GM21423 (cell line): ENCODE measurements at regions not wholly inside any gene's neighbourhood (a gene's known extent, or its start where the extent isn't known, plus 50 kb on each side); places are given as distances from the start of the nearest gene placed in this dataset.
"Not testable (repeated sequence)": the region's sequence is repeated elsewhere in the genome, so short reads cannot be mapped to it uniquely, and the experiment has no call there.

Experiments used
- ATAC-seq: cut with Tn5 transposase; IDR thresholded peaks from one replicate; pipeline ENCODE4 v1.9.1; 2021; ENCODE audit warnings: mild to moderate bottlenecking, moderate library complexity; ENCODE audit not compliant: unreplicated experiment

- no peak for ATAC-seq
Observed at GRCh38 chr3:28028554-28028953, 212.9 kb upstream of the CMC1 start.

- no peak for ATAC-seq
Observed at GRCh38 chr3:28033059-28033784, 208.2 kb upstream of the CMC1 start.

GRCh38 chr3:28036599-28037575 lies 204.5 kb upstream of the CMC1 start:
- ATAC-seq, result peak; percentile 54

DNA sequence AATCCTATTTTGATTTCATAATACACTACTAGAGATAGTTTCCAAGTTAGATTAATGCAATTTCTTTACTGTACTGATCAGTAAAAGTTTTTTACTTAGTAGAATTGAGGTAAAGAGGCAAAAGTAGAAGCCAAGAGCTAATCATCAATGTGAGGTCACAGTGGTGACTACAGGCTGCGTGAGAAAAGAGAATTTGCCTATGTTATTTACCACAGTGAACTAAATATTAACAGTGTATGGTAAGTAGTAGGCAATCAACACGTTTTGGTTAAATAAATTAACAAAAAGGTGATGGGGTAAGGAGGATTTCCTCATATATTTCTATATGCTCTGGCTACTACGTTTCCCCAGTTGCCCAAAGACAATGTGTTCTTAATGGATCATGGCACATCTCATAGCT lies 202.2 kb upstream of the CMC1 start:
- peak; percentile 45 for ATAC-seq

- no peak for ATAC-seq
Observed at GRCh38 chr3:28039829-28040228, 201.6 kb upstream of the CMC1 start.

DNA sequence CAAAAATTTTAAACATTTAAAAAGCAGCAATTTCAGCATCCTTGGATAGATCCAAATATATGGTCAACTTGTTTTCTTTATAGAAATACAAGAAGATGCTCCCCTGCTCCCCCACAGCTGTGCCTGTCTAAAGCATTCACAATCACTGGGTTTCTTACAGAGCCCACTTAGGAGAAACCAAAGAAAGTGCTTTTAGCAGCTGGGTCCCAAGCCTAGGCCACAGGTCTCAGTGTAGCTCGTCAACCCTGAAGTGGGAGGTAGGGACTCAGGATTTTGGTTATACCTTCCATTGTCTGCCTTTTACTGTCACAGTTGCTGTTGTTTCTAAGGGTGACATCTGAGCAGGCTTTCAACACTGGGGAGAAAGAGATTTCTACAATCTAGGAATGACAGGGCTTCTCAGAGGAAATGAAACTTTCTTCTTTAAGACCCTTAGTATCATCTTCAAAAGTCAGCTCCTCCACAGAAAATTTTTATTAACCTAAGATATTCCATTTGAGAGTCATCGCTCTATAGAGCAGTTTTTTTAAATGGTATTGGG lies 199.3 kb upstream of the CMC1 start:
- ATAC-seq, result peak; percentile 64

DNA sequence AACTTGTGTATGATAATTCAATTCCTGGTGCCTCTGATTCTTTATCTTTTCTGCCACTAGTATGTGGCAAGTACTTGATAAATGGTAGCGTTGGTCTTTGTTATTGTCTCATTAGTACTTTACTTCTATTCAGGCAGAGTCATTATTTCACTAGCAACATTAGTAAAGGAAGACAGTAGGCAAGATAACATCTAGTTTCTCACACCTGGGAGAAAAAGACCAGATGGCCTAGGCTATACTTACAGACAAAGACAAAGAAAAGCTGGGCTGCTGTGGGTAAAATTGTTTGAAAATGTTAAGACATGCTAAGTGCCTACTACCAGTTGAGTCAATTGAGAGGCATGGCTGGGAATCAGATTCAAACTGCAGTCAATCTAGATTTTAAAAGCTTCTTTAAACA lies 198.7 kb upstream of the CMC1 start:
- peak; percentile 19 for ATAC-seq

- no peak for ATAC-seq
Observed at GRCh38 chr3:28050120-28050519, 191.3 kb upstream of the CMC1 start.

DNA sequence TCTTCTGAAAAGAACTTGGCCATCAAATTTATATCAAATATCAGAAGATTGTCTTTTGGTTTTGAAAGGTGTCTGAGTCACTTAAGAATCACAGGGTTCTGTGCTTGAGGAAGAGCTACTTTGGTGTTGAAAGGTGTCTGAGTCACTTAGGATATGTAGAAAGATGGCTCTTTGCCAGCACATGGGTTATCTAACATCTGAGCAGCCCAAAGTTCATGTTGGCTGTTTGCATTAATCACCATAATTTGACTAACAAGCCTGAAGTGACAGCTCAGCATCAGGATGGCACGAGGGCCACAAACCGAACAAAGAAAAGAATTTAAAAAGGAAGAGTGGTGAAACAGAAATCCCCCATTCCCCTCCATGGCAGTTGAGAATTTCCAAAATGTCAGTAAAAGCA lies 190.5 kb upstream of the CMC1 start:
- ATAC-seq, result no peak

DNA sequence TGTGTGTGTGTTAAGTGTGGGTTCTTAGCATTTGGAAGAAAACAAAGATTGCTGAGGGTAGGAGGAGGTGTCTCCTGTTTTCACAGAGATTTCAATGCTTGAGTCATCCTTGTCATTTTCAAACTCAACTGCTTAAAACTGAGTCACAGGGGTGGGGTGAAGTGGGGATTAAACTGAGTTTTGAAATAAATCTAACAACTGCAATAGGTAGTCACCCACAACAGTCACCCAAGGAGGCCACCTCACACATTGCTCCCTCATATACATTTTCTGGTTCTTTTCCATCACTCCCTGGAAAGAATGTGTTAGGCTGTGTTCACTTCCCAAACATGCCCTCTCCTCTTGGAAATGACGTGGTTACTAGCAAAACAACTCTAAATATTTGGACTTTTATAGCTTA lies 187.7 kb upstream of the CMC1 start:
- no peak for ATAC-seq

GRCh38 chr3:28056806-28057205 lies 184.6 kb upstream of the CMC1 start:
- no peak for ATAC-seq

DNA sequence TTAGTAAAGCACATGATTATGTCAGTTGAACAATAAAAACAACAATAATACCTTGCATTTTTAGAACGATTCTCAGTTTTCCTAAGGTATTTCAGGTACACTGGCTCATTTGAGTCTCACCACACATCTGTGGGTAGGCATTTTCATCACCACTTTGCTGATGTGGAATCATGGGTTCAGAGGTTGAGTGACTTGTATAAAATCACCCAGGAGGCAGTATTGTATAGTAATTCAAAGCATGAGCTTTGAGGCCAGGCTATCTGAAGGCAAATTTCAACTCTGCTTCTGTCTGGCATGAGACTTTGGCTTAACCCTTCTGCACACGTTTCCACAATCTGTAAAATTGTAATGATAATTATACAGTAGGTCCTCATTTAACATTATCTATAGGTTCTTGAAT lies 183.9 kb upstream of the CMC1 start:
- no peak for ATAC-seq

GRCh38 chr3:28059199-28059598 lies 182.2 kb upstream of the CMC1 start:
- ATAC-seq, result not testable (repeated sequence)

DNA sequence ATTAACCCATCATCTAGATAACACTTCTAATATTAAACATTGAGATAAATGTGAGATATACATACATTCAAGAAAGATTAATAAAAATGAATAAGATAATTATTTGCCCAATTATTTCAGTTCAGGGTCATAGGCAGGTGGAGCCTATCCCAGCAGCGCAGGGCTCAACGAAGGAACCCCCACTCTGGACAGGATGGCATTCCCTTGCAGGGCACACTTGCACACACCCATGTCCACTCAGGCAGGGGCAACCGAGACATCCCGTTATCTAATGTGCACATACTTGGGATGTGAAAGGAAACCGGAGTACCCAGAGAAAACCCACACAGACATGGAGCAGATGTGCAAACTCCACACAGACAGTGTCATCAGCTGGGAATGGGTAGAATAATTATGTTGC lies 175.4 kb upstream of the CMC1 start:
- ATAC-seq, result no peak

DNA sequence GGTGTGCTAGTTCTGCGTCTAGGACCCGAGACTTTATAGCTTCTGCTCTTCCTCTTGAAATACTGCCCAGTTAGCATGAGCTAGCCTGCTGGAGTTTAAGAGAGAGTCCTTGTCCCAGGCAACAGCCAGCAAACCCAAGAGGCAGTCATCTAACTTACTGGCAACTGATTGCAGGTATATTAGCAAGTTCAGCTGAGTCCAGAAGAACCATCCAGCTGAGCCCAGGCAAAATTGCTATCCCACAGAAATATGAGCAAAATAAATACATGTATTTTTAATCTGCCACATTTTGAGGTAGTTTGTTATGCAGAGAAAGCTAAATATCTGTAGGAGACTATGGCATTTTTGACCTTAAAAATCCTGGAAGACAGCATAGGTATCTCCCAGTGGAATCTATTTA lies 174.4 kb upstream of the CMC1 start:
- ATAC-seq, result no peak

DNA sequence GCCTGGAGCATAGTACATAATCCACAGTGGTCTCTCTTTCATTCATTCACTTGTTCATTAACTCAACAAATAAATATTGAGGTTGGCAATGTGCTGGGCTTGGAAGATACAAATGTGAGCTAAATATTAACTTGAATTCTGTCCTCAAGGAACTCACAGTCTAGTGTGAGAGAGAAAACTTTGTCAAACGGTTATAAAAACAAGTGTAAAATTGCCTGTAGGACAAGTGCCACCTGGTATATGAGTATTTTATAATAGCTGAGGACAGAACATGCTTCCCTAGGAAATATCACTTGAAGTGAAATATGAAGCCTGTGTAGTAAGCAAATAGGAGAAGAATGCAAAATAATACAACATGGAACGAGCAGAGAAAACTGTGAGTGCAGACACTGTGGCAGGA lies 173.1 kb upstream of the CMC1 start:
- no peak for ATAC-seq

GRCh38 chr3:28069438-28069837 lies 172.0 kb upstream of the CMC1 start:
- ATAC-seq, result no peak

DNA sequence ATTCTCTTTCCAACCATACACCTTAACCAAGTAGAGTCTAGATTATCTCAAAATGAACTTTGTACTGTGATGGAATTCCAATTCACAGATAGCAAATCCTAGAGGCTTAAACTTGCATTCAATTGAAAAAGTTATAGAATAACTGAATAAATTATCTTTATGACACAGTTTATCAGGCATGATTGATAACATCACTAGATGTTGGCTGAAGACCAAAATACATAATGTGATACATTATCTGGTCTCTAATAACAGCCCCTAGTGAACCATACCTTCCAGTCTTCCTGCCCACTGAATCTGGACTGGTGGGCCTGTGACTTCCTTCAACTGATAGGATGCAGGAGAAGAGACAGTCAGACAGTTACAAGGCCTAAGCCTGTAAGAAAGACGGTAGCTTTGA lies 165.2 kb upstream of the CMC1 start:
- ATAC-seq, result no peak

- no peak for ATAC-seq
Observed at GRCh38 chr3:28077572-28077971, 163.8 kb upstream of the CMC1 start.

DNA sequence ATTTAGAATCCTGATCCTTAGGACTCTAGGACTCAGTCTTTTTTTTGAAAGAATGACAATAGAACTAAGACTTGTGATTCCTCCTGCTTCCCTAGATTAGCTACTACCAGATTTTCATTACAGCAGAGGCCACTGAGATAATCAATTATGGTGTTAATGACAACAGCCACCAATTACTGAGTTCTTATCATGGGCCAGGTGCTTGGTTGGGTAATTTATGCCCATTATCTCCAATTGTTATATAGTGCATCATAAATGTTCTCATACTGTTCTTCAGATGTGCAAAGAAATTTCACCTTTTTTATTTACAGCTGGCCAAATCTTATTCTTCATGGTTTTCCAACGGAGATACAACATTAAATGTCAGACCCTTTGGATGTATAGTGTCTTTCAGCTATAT lies 162.9 kb upstream of the CMC1 start:
- ATAC-seq, result no peak

DNA sequence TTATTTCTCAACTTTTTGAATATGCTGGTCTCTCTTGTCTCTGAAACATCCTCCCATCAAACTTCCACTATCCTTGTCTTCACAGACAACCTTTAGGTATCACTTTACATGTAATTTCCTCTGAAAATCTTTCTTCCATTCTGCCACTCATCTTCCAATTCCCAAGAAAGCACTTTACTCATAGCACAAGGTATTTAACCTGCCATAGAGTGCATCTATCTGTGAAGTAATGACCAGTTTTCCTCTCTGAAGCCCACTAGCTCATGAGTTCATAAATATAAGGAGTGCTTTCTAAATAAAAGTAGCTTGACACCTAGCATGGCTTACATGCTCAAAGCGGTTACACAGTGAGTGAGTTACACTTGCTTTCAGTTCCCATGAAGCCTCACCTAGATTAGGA lies 160.7 kb upstream of the CMC1 start:
- no peak for ATAC-seq

GRCh38 chr3:28081533-28081947 lies 159.9 kb upstream of the CMC1 start:
- no peak for ATAC-seq
